H9 (cell line): ENCODE measurements at regions not wholly inside any gene's neighbourhood (a gene's known extent, or its start where the extent isn't known, plus 50 kb on each side); places are given as distances from the start of the nearest gene placed in this dataset.

Experiments used
- DNase-seq: peaks from one replicate; pipeline ENCODE4 v3.0.0-alpha.2; 2017
- H2AFZ ChIP-seq: one replicate; pipeline ENCODE4 v1.6.1; 2013; ENCODE audit warnings: mild to moderate bottlenecking, low read length, control low read depth, moderate library complexity
- H2AK5ac ChIP-seq: 2 replicates; pipeline ENCODE4 v1.6.1; 2013; ENCODE audit warnings: low read length, control low read depth, mixed read lengths; ENCODE audit not compliant: insufficient read length
- H2BK120ac ChIP-seq: one replicate; pipeline ENCODE4 v1.6.1; 2013; ENCODE audit warnings: low read depth, mild to moderate bottlenecking, low read length, control low read depth, inconsistent platforms; ENCODE audit not compliant: poor library complexity, severe bottlenecking
- H2BK12ac ChIP-seq: 2 replicates; pipeline ENCODE4 v1.6.1; 2013; ENCODE audit warnings: low read length, control low read depth, mixed read lengths, low read depth; ENCODE audit not compliant: insufficient read length
- H2BK15ac ChIP-seq: 2 replicates; pipeline ENCODE4 v1.6.1; 2013; ENCODE audit warnings: low read depth, low read length, control low read depth
- H2BK20ac ChIP-seq: one replicate; pipeline ENCODE4 v1.6.1; 2013; ENCODE audit warnings: low read depth, mild to moderate bottlenecking, low read length, control low read depth, inconsistent platforms; ENCODE audit not compliant: poor library complexity, severe bottlenecking
- H2BK5ac ChIP-seq: 2 replicates; pipeline ENCODE4 v1.6.1; 2013; ENCODE audit warnings: low read length, control low read depth, mixed read lengths; ENCODE audit not compliant: insufficient read length
- H3K14ac ChIP-seq: 2 replicates; pipeline ENCODE4 v1.6.1; 2013; ENCODE audit warnings: low read length, control low read depth; ENCODE audit not compliant: insufficient read depth
- H3K18ac ChIP-seq: 2 replicates; pipeline ENCODE4 v1.6.1; 2013; ENCODE audit warnings: low read depth, mild to moderate bottlenecking, mixed read lengths, low read length, control low read depth; ENCODE audit not compliant: insufficient read length
- H3K23ac ChIP-seq: 2 replicates; pipeline ENCODE4 v1.6.1; 2013; ENCODE audit warnings: low read length, control low read depth, mixed read lengths, low read depth; ENCODE audit not compliant: insufficient read length
- H3K23me2 ChIP-seq: 2 replicates; pipeline ENCODE4 v1.6.1; 2013; ENCODE audit warnings: low read depth, mild to moderate bottlenecking, mixed read lengths, low read length, control low read depth; ENCODE audit not compliant: insufficient read length, poor library complexity, severe bottlenecking
- H3K27ac ChIP-seq: 2 replicates; pipeline ENCODE4 v1.5.1; 2013; ENCODE audit warnings: low read length, control low read depth, mixed read lengths, low read depth; ENCODE audit not compliant: insufficient read length
- H3K27me3 ChIP-seq: 2 replicates; pipeline ENCODE4 v1.6.1; 2013; ENCODE audit warnings: low read length, control low read depth, inconsistent platforms; ENCODE audit not compliant: insufficient read depth
- H3K4ac ChIP-seq: 2 replicates; pipeline ENCODE4 v1.6.1; 2013; ENCODE audit warnings: low read depth, mild to moderate bottlenecking, control low read depth, inconsistent platforms, low read length, moderate library complexity
- H3K4me1 ChIP-seq: 2 replicates; pipeline ENCODE4 v1.6.1; 2013; ENCODE audit warnings: low read length, control low read depth, inconsistent platforms; ENCODE audit not compliant: insufficient read depth
- H3K4me2 ChIP-seq: 2 replicates; pipeline ENCODE4 v1.6.1; 2013; ENCODE audit warnings: low read length, control low read depth, mixed read lengths; ENCODE audit not compliant: insufficient read length, insufficient read depth
- H3K56ac ChIP-seq: 2 replicates; pipeline ENCODE4 v1.6.1; 2013; ENCODE audit warnings: low read depth, mild to moderate bottlenecking, mixed read lengths, low read length, control low read depth; ENCODE audit not compliant: insufficient read length
- H3K79me1 ChIP-seq: 2 replicates; pipeline ENCODE4 v1.6.1; 2013; ENCODE audit warnings: low read depth, mild to moderate bottlenecking, moderate library complexity, low read length, control low read depth, inconsistent platforms; ENCODE audit not compliant: insufficient read depth, poor library complexity, severe bottlenecking
- H3K79me2 ChIP-seq: 2 replicates; pipeline ENCODE4 v1.6.1; 2013; ENCODE audit warnings: low read length, control low read depth, inconsistent platforms; ENCODE audit not compliant: insufficient read depth
- H3K9ac ChIP-seq: 2 replicates; pipeline ENCODE4 v1.6.1; 2013; ENCODE audit warnings: low read length, control low read depth, mixed read lengths; ENCODE audit not compliant: insufficient read length; ENCODE audit errors: extremely low read depth
- H3K9me3 ChIP-seq: one replicate; pipeline ENCODE4 v1.6.1; 2013; ENCODE audit warnings: low read depth, low read length, inconsistent platforms; ENCODE audit not compliant: control insufficient read depth
- H3T11ph ChIP-seq: one replicate; pipeline ENCODE4 v1.6.1; 2013; ENCODE audit warnings: mild to moderate bottlenecking, low read length, control low read depth, inconsistent platforms
- H4K20me1 ChIP-seq: one replicate; pipeline ENCODE4 v1.6.1; 2013; ENCODE audit not compliant: control insufficient read depth, insufficient read length, insufficient read depth
- H4K5ac ChIP-seq: 2 replicates; pipeline ENCODE4 v1.6.1; 2013; ENCODE audit warnings: low read depth, mild to moderate bottlenecking, mixed read lengths, low read length, control low read depth; ENCODE audit not compliant: insufficient read length
- H4K8ac ChIP-seq: replicated peaks from 2 replicates; pipeline ENCODE4 v1.6.1; 2013; ENCODE audit warnings: low read length, control low read depth, mixed read lengths, low read depth; ENCODE audit not compliant: insufficient read length
- H4K91ac ChIP-seq: 2 replicates; pipeline ENCODE4 v1.6.1; 2013; ENCODE audit warnings: low read depth, mild to moderate bottlenecking, moderate library complexity, mixed read lengths, low read length, control low read depth; ENCODE audit not compliant: insufficient read length
- H3K27ac Mint-ChIP-seq, 3 experiments: 2 replicates in 2 of 3; 3 replicates in 1 of 3; pipeline ENCODE4 v1.8.0; 2020 to 2021; ENCODE audit warnings: mixed read lengths in 3 of 3, mild to moderate bottlenecking in 1 of 3, moderate library complexity in 1 of 3
- H3K27me3 Mint-ChIP-seq: 2 replicates; pipeline ENCODE4 v1.8.0; 2021; ENCODE audit warnings: low read depth, mild to moderate bottlenecking, moderate library complexity, mixed read lengths
- H3K36me3 Mint-ChIP-seq, 3 experiments: 2 replicates in 2 of 3; 3 replicates in 1 of 3; pipeline ENCODE4 v1.8.0; 2020 to 2021; ENCODE audit warnings: low read depth in 3 of 3, mixed read lengths in 3 of 3; ENCODE audit not compliant: insufficient read depth in 1 of 3
- H3K4me1 Mint-ChIP-seq, 2 experiments: 2 replicates each; pipeline ENCODE4 v1.8.0; 2020; ENCODE audit warnings: mixed read lengths in 2 of 2
- H3K4me3 Mint-ChIP-seq, 2 experiments: 2 replicates in 1 of 2; 3 replicates in 1 of 2; pipeline ENCODE4 v1.8.0; 2020 to 2021; ENCODE audit warnings: mild to moderate bottlenecking in 2 of 2, mixed read lengths in 2 of 2, moderate library complexity in 1 of 2
- H3K9me3 Mint-ChIP-seq, 2 experiments: 2 replicates in 1 of 2; 3 replicates in 1 of 2; pipeline ENCODE4 v1.8.0; 2020; ENCODE audit warnings: mild to moderate bottlenecking in 2 of 2, mixed read lengths in 2 of 2, moderate library complexity in 1 of 2
- WGBS: extraction: QIAGEN DNeasy Blood & Tissue Kit; methylation state at CpG from one replicate; pipeline ENCODE4 v1.1.7; 2013; ENCODE audit warnings: missing lambda C conversion rate, low lambda C conversion rate, mixed read lengths; ENCODE audit not compliant: insufficient read length; ENCODE audit errors: extremely low coverage; 5-methylcytosine and 5-hydroxymethylcytosine counted together
- TF ChIP-seq, protein P1 (sequence below): fragments of 200-600 bp; sonication (generic); conservative IDR thresholded peaks from 3 replicates; pipeline ENCODE4 v1.8.0; 2021; ENCODE audit warnings: antibody characterized with exemption, mild to moderate bottlenecking

- no CpG with 5 or more reads among the region's 8 CpGs for WGBS
- Histone ChIP-seq H3K27me3 (no peaks in the 10 kb centered on the region), H3K9me3 (no peaks in the 10 kb centered on the region), H3K4me1 (no peaks in the 10 kb centered on the region), H2AK5ac (no peak overlapping the region), H3K23me2 (no peaks in the 10 kb centered on the region), H2BK5ac (no peak overlapping the region), H3K79me1 (no peaks in the 10 kb centered on the region), H3K4me2 (no peak overlapping the region), H3K27ac (no peak overlapping the region), H3K79me2 (no peaks in the 10 kb centered on the region), H3K18ac (no peak overlapping the region), H3T11ph (no peak overlapping the region), H2BK15ac (no peak overlapping the region), H3K56ac (no peak overlapping the region), H3K4ac (no peak overlapping the region), H2AFZ (no peak overlapping the region), H2BK12ac (no peak overlapping the region), H4K8ac (no peak overlapping the region), H4K5ac (no peak overlapping the region), H4K91ac (no peak overlapping the region), H2BK120ac (no peak overlapping the region), H3K14ac (no peak overlapping the region), H3K9ac (no peak overlapping the region), H4K20me1 (no peaks in the 10 kb centered on the region), H2BK20ac (no peak overlapping the region), H3K23ac (no peak overlapping the region)
- no peaks in the 10 kb centered on the region; a peak in 1 of 5 replicates for H3K9me3 Mint-ChIP-seq
- peaks cover 0 to 1% (median 0%) of the 10 kb centered on the region in 3 experiments; a peak in 1 of 7 replicates for H3K36me3 Mint-ChIP-seq
- peaks cover 4% of the 10 kb centered on the region for H3K27me3 Mint-ChIP-seq
- no peak overlapping the region for H3K4me3 Mint-ChIP-seq
- no peak for DNase-seq
- 0 out of 4 replicates have a peak, but pooled peaks cover 0 to 4% of the 10 kb centered on the region in 2 experiments for H3K4me1 Mint-ChIP-seq
- no peak overlapping the region for H3K27ac Mint-ChIP-seq
- TF ChIP-seq, protein P1, sequence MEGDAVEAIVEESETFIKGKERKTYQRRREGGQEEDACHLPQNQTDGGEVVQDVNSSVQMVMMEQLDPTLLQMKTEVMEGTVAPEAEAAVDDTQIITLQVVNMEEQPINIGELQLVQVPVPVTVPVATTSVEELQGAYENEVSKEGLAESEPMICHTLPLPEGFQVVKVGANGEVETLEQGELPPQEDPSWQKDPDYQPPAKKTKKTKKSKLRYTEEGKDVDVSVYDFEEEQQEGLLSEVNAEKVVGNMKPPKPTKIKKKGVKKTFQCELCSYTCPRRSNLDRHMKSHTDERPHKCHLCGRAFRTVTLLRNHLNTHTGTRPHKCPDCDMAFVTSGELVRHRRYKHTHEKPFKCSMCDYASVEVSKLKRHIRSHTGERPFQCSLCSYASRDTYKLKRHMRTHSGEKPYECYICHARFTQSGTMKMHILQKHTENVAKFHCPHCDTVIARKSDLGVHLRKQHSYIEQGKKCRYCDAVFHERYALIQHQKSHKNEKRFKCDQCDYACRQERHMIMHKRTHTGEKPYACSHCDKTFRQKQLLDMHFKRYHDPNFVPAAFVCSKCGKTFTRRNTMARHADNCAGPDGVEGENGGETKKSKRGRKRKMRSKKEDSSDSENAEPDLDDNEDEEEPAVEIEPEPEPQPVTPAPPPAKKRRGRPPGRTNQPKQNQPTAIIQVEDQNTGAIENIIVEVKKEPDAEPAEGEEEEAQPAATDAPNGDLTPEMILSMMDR = no peak
Measured at GRCh38 chr6:30801950-30802349, 57.6 kb upstream of the IER3 start.
